Cardiac fibroblast (primary cell): ENCODE measurements at regions not wholly inside any gene's neighbourhood (a gene's known extent, or its start where the extent isn't known, plus 50 kb on each side); places are given as distances from the start of the nearest gene placed in this dataset.
"Not testable (repeated sequence)": the region's sequence is repeated elsewhere in the genome, so short reads cannot be mapped to it uniquely, and the experiment has no call there.

Experiments used
- DNase-seq, 2 donors: peaks; one replicate each; pipeline versions ENCODE4 v3.0.0 to v3.0.0-alpha.2; 2010; ENCODE audit warnings: low read depth in 2 of 2
- H3K4me3 ChIP-seq, 2 donors: replicated peaks in 1 of 2; 1 replicate in 1 of 2; 2 replicates in 1 of 2; pipeline ENCODE4 v1.5.1; 2011; ENCODE audit warnings: low read depth in 2 of 2, low read length in 2 of 2, mild to moderate bottlenecking in 2 of 2, moderate library complexity in 1 of 2
- TF ChIP-seq, protein P1 (sequence below): IDR thresholded peaks from one replicate; pipeline ENCODE4 v1.5.1; 2011; ENCODE audit warnings: low read depth, mild to moderate bottlenecking, low read length, inconsistent platforms

- no peak for DNase-seq
- no peak overlapping the region for H3K4me3 ChIP-seq
- TF ChIP-seq, protein P1, sequence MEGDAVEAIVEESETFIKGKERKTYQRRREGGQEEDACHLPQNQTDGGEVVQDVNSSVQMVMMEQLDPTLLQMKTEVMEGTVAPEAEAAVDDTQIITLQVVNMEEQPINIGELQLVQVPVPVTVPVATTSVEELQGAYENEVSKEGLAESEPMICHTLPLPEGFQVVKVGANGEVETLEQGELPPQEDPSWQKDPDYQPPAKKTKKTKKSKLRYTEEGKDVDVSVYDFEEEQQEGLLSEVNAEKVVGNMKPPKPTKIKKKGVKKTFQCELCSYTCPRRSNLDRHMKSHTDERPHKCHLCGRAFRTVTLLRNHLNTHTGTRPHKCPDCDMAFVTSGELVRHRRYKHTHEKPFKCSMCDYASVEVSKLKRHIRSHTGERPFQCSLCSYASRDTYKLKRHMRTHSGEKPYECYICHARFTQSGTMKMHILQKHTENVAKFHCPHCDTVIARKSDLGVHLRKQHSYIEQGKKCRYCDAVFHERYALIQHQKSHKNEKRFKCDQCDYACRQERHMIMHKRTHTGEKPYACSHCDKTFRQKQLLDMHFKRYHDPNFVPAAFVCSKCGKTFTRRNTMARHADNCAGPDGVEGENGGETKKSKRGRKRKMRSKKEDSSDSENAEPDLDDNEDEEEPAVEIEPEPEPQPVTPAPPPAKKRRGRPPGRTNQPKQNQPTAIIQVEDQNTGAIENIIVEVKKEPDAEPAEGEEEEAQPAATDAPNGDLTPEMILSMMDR: no peak
Measured at GRCh38 chr1:217977943-217978342, 307.1 kb upstream of the RRP15 start.

- H3K4me3 ChIP-seq: no peak overlapping the region
- TF ChIP-seq, protein P1: no peak
Measured at GRCh38 chr1:217981430-217981829, 303.7 kb upstream of the RRP15 start.

GRCh38 chr1:217982331-217983050 lies 302.6 kb upstream of the RRP15 start:
- TF ChIP-seq, protein P1: no peak
- no peak for DNase-seq
- no peak overlapping the region for H3K4me3 ChIP-seq

More at GRCh38 chr1:217981430-217981829, 303.7 kb upstream of the RRP15 start:
- DNase-seq: no peak

DNA sequence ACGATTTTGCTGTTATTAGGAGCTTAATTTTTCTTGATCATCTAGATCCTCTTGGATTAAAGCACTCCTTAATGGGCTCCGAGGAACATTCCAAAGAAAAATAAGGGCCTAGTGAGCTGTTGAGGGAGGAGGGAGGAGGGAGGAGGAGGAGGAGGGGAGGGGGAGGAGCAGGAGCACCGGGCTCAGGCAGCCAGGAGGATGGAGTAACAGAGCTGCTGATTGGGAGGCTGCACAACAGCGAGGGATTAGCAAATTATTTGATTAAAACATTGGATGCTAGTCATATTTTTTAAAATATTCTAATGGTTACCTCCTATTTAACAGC lies 302.1 kb upstream of the RRP15 start:
- TF ChIP-seq, protein P1: no peak
- no peak for DNase-seq
- no peak overlapping the region for H3K4me3 ChIP-seq

DNA sequence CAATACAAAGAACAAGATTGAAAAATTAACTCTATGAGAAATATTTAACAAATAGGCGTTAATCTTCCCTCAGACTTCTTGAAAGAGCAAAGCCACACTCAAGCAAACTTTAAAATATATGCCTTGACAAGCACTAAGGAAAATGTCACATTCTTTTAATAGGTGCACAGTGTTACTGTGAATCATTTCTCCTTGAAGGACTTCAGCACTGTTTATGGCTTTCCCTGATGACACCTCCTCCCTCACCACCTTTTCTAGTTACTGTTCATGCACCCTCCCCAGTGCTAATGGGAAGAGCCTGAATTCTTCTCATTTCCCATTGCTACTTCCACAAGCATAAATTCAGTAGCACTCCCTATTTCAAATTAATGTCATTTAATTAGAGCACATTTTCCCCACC lies 299.5 kb upstream of the RRP15 start:
- TF ChIP-seq, protein P1: no peak
- no peak overlapping the region for H3K4me3 ChIP-seq
- no peak for DNase-seq

GRCh38 chr1:217989510-217989909 lies 295.6 kb upstream of the RRP15 start:
- no peak overlapping the region for H3K4me3 ChIP-seq
- TF ChIP-seq, protein P1: no peak
- DNase-seq: no peak

GRCh38 chr1:217993439-217993838 lies 291.7 kb upstream of the RRP15 start:
- H3K4me3 ChIP-seq: no peak overlapping the region
- TF ChIP-seq, protein P1: no peak
- DNase-seq: no peak

DNA sequence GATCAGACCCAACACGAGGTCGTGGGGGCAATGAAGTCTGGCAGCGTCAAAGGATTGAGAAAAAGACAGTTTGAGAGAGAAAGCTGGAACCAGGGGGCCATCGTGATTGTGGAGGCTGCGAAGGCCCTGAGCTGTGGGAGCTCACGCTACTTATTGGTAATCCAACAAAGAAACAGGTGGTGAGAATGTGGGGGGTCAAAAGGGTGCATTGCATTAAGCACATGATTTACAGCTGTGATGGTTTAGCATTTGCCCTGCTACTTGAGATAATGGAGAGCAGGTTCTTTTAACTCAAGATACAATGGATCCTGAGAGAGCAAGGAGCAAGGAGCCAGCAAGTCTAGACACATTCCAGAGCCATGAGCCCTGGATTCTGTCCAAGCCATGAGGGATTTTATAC lies 276.8 kb upstream of the RRP15 start:
- not testable (repeated sequence) for DNase-seq, H3K4me3 ChIP-seq

DNA sequence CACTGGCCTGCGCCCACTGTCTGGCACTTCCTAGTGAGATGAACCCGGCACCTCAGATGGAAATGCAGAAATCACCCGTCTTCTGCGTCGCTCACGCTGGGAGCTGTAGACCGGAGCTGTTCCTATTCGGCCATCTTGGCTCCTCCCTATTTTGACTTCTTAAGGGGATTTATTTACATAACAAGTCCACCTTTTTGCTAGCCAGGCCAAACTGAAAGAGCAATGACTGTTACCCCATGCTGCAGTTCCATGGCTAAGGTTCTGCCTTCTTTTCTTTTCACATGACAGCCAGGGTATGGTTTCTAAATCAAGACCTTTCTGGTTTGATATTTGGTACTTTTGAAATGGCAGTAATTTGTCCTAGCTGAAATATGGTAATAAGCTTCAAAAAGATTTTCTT lies 270.0 kb upstream of the RRP15 start:
- DNase-seq, H3K4me3 ChIP-seq: not testable (repeated sequence)
